Activated naive CD4-positive, alpha-beta T cell (primary cell): ENCODE measurements at regions not wholly inside any gene's neighbourhood (a gene's known extent, or its start where the extent isn't known, plus 50 kb on each side); places are given as distances from the start of the nearest gene placed in this dataset.

Source experiments
- DNase-seq, 4 experiments: peaks; one replicate each; lab custom pipeline; 2025; lab: John Stamatoyannopoulos, UW

DNA sequence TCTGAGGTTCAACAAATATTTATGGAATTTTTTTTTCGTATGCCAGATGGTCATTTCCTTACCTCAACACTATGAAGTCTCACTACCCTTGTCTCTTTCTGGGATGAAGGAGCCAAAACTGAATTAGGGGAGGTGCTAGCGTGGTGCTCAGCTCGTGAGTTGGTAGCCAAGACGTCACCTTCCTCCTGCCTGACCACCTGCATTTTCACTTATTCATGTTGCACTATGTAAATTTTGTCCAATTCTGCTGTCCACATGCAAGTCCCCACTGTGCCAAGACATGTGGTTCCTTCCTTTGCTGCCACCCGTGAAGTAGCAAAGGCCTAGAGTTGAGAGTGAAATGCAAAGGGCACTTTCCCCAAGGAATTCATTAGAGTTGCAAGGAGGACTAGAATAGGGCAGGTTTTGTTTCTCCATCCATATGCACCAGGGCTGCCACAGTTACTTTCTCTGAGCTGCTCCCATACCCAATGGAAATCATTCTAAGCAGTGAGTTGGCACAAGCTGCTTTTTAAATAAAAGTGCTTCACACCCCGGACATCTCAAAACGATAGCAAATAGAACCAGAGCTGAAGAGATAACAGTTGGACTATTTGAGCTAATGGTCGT, 591.3 kb upstream of the NOX3 start:
- DNase-seq = no peak

DNA sequence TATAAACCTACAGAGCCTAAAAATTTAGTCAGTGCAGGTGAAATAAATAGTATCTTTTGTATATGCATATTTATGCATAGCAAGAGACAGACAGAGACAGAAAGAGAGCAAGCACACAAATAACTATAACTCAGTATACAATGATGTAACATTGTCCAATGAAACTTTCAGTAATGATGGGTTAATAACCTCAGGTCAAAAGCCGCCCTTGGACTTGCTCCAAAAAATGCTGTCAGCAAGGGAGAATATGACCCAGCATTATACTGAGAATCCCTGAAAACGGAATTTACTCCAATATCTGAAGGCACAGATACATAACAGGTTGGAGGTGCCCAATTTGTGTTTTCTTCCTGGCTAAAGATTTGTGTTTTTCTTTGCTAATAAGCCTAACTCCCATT, 590.6 kb upstream of the NOX3 start:
- no peak for DNase-seq

DNA sequence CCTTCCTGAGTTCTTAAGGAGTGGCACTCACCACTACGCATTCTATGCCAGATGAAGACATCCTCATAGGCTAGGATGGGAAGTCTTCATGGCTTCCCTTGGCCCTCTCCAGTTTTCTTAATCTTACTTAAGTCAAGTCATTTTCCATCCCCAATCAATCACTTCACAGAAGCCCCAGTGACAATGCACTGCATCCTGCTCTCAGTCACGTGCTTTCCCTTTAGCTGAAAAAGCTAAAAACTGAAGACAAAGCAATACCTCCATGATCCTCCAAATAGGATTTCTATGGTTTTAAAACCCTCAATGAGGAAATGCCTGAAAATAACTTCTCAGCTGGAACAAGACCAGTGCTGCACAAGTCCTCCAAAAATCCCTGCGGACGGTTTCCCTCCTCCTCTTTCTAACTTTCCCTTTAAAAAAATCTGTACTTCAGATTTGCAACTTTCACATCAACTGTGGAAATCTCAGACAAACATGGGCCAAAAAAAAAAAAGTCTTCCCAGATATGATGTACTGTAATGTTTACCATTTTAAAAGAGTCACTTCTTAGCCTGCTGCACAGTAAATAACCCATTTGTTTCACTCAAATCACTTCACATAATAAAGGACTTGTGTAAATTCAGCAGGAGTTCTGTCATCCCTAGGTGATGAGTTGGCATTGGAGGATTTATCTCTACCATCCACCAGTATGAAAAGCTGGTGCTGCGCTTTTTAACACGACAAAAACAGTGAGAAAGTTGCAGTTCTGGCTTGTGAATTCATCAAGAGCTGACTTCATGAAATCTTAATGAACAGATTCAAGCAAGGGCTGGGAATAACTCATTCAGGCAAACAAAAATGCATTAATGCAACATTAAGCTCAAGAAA, 590.0 kb upstream of the NOX3 start:
- no peak for DNase-seq

DNA sequence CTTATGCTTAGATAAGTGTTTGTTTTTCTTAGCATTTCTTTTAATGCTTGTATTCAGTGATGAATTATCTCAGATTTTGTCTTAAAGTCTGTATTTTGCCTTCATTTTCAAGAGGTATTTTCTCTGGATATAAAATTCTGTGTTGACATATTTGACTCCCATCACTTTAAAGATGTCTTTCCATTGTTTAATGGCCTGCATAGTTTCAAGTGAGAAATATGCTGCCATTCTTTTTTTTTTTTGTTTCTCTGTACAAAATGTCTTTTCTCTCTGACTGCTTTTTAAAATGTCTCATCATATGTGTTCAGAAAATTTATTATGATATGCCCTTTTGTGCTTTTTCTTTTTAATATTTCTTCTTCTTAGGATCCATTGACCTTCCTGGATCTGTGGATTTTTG, 578.0 kb upstream of the NOX3 start:
- no peak for DNase-seq

DNA sequence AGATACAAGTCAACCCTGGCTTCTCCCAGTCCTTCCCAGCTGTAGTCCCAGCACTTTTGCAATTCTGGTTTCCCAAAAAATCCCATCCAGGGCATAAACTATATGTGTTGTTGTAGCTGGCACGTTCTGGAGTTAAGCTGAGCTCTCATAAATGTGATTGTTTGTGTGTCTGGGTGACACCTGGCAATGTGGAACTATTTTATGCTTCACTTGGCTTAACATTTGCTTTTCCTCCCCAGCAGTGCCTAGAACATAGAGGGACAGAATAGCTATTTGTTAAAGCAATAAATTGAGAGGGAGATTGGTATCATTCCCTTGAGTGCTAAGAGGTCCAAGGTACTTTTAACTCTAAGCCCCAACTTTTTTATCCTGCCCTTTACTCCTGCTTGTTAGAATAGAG, 575.9 kb upstream of the NOX3 start:
- DNase-seq = no peak

DNA sequence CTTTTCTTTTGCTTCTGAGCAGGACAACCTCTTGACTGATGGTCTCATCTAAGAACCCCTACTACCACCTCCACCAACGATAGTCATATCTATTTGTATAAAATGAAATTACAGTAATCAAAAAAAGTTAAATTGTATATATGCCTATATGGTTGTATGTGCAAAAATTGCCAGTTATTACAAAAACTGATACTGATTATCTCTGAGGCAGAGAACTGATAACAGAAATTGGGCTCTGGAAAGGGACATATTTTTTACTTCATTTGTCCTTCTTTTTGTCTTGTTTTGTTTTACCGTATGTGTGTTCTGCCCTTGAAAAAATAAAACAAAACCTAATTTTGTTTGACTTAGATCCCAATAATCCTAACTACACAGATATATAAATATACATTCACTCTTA, 574.4 kb upstream of the NOX3 start:
- DNase-seq = no peak

DNA sequence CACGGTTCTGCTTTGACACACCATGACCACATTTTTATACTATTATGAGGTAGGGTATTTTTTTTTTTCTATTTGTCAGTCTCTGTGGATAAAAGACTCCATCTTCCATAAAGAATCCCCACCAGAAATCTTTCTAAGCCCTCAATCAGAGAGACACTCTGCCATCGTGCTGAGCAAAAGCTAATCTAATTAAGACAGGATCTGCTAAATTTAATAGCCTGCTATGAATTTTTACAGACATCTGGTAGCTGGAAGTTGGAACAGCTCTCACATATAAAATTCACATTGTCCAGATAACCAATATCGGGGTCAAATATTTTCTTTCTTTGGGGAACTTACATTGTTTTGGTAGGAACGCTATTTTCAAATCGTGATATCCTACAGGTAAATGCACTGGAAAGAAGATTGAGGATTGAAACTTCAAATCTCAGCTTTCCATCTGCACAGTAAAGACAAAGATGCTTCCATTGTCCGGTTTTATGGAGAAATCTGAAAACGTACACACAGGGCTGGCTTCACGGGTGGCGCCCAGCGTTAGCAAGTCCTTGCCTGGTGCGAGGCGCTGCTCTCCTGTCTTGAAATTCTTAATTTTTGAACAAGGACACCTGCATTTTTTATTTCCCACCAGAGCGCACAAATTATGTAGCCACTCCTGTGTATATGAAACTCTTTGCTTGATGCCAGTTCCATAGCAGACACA, 573.8 kb upstream of the NOX3 start:
- no peak for DNase-seq

DNA sequence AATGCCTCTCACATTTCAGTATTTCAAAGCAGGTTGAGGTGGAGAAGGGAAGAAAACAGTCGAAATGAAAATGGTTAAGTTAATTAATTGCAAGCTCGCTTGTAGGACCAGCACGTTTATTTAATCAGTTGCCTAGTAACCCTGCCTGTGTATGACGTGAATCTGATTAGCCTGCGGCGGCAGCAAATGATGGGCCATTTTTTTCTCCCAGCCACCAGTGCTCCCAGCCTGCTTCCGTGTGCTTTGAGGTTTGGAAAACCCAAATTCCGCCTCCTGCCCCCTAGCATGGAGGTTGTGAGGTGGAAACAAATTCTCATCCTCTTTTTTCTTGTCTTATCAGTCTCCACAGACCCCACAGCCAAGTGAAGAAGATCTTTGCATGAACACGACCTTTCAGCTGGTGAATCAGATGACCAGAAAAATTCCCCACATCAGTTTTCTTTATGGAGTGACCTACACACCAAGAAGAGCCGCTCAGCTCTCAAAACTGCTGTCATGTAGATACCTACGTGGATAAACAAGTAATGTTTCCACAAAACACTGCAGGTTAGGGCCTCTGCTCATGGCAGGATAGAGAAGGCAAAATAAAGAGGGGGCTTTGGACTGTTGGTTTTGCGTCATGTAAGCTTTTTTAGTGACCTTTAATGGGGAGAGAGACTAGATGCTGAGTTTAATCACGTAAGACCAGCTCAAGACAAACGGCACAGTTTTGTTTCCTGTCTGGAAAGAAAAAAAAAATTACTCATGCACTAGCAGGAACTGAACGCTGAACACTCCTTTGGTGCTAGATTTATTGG, 572.9 kb upstream of the NOX3 start:
- DNase-seq = no peak

DNA sequence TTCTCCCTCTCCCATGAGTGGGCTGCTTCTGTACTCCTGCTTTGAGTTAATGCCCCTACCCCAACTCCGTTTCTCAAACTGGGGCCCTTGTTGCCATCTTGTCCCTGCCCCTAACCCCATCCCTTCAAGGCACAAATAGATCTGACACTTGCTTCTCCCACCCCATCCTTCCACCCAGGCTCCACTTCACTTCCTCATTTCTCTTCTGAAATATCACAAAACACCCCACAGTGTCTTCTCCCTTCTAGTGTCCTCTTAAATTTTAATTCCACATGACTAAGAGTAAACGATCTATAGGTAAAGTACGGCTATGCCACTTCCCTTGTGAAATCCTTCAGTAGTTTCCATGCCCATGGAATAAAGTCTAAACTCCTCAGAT, 571.6 kb upstream of the NOX3 start:
- no peak for DNase-seq

DNA sequence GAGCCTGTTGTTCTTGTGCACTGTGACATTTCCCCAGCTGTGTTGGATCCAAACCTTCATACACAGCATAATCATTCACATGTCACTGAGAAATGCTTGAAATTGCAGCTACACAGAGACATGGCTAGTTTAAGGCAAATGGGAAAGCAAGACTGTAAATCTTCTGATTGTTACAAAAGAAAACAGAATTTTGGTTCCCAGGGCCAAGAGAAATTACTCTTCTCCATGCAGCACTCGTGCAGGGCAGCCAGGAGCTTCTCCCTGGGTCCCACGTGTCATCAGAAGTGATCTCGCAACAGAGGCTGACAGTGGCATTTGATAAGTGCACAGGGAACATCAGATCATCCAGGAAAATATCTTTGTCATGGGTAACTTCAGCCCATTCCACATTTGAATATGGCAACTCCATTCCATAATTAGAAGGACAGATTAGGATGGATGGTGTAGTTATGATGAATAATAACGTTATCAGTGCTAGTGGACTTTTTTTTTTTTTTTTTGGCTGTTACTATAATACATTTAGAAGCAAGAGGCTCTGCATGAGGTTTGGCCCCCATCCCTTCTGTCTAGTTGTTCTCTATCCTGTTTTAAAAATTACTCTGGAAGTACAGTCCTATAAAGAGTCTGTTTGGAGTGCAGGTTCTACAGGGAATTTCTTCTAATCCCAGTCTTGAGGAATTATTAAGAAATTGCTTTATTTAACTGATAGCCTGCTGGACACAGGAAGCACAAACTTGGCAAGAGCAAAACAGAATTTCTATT, 571.0 kb upstream of the NOX3 start:
- DNase-seq = no peak

DNA sequence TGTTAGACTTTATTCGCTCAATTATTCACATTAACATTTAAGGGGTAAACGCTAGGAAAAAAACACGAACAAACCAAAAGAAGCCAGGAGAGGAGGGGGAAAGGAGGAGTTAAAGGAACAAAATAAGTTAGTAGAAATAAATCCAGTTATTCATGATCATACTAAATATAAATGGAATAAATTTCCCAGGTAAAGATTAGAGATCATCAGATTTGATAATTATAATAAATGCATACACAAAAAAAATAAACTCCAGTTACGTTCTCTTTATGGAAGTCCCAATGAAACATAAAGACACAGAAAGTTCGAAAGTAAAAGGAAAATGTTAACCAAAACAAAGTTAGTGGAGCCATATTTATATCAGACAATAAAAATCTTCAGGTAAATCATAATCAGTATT, 568.7 kb upstream of the NOX3 start:
- DNase-seq = no peak

DNA sequence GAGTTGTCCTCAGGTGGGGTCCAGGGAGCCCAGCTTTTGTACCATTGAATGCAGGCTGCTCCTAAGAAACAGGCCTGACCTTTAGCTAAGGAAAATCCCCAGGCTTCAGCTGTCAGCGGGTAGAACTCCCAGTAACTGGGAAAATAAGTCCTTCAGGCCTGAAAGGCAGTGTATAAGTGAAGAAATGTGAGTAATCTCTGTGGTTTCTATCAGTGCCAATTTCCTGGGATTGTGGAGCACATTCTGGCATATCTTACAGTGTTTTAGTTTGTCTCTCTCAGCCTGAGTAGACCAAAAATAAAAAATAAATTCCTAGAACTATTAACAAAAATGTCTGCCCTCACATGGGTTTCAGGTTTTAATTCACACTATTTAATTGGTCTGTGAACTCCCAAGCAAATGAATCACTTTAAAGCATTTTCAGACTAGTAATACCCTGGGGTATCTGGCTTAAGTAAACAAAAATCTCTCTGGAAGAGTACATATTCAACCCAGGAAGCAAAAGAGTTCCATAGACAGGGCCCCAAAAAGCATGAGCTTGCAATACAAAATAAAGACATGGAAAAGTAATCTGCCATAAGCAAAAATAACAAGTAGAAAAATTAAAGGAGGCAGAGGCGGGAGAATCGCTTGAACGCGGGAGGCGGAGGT, 566.2 kb upstream of the NOX3 start:
- no peak for DNase-seq

DNA sequence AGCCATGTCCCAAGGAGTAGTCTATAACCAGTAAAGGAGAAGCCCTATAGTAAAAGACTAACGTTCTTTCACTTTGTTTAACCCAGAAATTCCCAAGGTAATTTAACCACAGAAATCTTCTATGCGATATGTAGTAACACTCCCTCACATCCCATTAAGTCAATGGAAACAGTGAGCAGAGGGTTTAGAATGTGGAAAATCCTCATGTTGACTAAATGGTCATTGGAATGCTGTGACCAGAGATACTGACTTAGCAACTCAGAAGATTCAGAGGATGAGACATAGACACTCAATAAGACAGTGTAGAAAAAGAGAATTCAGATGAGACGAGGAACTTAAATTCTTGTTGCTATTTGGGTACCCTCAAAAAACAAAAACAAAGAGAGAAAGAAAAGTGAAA, 562.2 kb upstream of the NOX3 start:
- DNase-seq = no peak

DNA sequence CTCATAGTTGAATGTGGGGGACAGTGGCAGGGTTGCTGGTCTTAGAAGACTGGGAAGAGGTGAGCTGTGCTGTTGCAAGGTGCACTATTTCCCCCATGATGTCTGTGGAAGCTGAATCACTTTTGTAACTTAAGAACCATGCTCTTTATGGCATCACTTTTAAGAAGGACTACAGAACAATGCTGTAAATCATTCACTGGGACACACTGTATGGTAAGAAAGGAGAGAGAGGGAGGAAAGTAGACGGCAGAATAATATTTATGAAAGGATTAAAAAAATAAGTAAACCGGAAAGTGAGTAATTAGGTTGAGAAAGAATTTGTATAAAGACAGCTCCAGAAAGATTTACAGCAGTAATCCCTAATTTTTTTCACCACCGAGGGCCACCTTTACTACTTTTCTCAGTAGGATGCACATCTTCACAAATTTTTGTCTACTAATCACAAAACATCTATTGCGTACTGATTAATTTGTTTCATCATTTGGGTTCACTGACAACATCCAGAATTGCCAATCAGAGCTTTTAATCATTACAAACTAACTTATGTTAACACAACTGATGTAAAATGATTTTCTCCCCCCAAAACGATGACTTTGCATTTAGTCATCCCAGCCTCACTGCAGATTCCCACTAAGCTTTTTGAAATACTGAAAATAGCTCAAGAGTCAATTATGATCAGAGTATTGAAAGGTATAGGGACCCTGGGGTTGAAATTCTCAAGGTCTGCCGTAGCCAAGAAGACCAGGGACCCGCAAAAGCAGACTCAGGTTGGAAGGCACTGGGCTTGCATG, 560.7 kb upstream of the NOX3 start:
- no peak for DNase-seq

DNA sequence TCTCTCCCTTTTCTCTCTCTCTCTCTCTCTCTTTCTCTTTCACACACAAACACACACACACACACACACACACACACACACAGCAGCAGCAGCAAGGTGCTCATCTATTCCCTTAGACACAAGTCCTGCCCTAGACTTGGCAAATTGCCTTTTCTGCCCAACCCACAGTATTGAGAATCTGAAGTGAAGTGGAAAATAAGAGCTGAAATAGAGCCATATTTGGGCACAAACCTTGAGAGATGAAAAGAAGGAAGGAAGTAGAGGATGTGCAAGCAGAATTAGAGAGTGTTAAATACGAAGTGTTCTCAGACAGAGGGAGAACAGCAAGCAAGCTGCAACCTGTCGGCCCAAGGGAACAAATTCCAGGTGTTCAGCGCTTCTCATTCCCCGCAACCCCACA, 557.5 kb upstream of the NOX3 start:
- DNase-seq = no peak

DNA sequence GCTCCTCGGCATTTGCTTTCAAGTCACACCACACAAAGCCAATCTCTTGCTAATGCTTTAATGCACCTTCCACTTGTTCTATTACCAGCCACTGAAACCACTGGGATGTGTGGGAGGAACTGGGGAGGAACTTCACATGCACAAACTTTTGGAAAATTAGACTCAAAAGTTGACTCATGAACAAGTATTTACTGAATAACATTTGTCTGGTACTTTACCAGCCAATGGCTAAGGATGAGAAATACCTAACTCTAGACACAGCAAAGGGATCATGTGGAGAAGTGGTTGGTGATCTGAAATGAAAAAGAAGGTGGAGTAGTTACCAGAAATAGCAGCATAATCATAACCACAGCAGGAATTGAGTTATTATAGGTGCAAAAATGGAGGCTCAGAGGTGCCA, 554.0 kb upstream of the NOX3 start:
- DNase-seq = no peak

DNA sequence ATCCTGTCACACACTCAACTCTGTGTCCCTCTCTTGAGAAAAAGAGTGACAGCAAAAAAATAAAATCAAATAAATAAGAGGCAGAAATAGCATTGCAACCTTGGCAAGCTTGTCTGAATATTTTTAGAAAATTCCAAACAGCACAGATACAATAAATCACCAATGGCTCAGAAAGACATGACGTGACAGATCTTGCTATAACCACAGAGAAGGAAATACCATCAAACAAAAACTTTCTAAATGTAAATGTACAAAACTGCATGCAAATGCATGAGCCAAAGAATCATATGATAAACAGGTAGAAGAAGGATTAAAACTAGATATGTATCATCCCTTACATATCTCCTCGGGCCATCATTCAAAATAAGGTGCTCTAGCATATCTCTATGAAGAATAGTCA, 549.2 kb upstream of the NOX3 start:
- DNase-seq = no peak

DNA sequence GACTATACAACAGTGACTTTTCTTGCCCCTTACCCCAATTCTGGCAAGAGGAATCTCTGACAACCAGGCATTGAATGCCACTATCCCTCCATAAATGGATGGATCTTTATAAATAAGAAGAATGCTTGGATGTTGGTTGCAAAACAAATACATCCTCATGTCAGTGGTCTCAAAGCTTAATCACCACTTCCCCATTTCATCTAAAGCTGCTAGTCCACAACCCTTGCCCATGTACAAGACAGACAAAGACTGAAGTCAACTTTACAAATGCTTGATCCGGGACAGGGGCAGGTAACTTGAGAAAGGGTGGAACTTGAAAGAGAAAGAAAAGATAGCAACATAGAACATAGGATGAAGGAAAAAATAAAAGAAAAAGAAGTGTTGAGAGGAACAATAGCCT, 540.5 kb upstream of the NOX3 start:
- no peak for DNase-seq

DNA sequence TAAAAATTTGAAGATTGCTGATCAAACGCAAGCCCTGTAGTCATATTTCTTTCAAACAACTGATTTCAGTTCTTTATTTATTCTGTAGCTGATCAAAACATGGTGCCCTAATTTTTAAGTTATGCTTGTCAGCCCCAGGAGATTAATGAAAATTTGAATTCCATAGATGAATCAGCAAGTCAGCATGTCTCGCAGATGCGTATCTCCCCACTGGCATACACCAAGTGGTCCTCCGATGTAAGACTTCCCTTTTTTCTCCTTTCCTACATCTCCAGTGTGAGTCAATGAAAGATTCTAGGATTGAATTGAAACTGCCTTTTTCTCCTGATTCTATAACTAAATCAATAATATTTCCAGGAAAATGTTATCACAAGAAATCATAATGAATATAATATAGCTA, 539.6 kb upstream of the NOX3 start:
- DNase-seq = no peak

DNA sequence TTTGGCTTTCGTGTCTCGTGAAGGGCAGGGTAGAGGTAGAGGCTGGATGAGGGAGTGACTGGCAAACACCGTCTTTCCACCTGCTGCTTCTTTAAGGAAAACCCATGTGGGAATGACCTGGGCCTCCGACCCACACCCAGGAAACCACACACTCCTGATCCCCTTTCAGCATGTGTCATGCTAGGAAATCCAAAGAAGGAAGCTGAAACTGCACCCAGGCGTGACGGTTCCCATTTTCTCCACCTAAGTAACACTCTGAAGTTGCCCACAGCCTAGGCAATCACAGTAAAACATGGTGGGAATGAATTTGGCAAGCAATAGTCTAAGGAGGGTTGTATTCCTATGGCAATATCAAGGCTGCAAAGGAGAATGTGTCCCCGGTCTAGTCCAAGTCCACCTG, 538.4 kb upstream of the NOX3 start:
- no peak for DNase-seq
